Neural progenitor cell (in vitro differentiated cells): ENCODE measurements at regions not wholly inside any gene's neighbourhood (a gene's known extent, or its start where the extent isn't known, plus 50 kb on each side); places are given as distances from the start of the nearest gene placed in this dataset.

Experiments
- CTCF ChIP-seq: fragments of 200-600 bp; sonication (generic); IDR thresholded peaks from 2 replicates; pipeline ENCODE4 v1.5.1; 2017; ENCODE audit warnings: antibody characterized with exemption, mild to moderate bottlenecking
- EZH2 ChIP-seq: fragments of 200-600 bp; sonication (generic); IDR thresholded peaks from 2 replicates; pipeline ENCODE4 v1.6.1; 2017; ENCODE audit warnings: antibody characterized with exemption, mild to moderate bottlenecking, moderate library complexity

- TF ChIP-seq CTCF (no peak), EZH2 (no peak)
Measured at GRCh38 chr1:168447871-168448270, 95.9 kb downstream of the XCL2 start.
